GM12892 (cell line): ENCODE measurements at regions not wholly inside any gene's neighbourhood (a gene's known extent, or its start where the extent isn't known, plus 50 kb on each side); places are given as distances from the start of the nearest gene placed in this dataset.

Experiments used
- POLR2A ChIP-seq: IDR thresholded peaks from 2 replicates; pipeline ENCODE4 v1.6.1; 2011; ENCODE audit warnings: low read depth, low read length, control low read depth
- POLR2AphosphoS5 ChIP-seq: IDR thresholded peaks from 2 replicates; pipeline ENCODE4 v1.6.1; 2011; ENCODE audit warnings: low read depth, low read length, control low read depth
- TAF1 ChIP-seq: IDR thresholded peaks from 2 replicates; pipeline ENCODE4 v1.6.1; 2011; ENCODE audit warnings: low read depth, mild to moderate bottlenecking, control low read depth, low read length, borderline replicate concordance

DNA sequence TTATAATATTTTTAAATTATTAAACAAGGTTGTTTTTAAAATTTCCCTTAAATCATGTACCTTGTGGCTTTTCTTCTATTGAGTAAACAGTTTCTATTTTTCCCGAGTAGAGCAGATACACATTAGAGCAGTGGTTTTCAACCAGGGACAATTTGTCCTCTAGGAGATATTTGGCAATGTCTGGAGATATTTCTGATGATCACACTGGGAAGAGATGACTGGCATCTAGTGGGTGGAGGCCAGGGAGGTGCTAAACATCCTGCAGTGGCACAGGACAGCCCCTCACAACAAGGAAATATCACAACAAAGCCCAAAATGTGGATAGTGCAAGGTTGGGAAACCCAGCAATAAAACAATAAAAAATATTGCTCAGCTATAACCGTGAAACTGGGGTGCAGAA is 113.0 kb upstream of the PTPRG start:
- no peak for TF ChIP-seq POLR2A
- TF ChIP-seq POLR2AphosphoS5: no peak
- TF ChIP-seq TAF1: no peak
